Kidney epithelial cell (primary cell): ENCODE measurements at regions not wholly inside any gene's neighbourhood (a gene's known extent, or its start where the extent isn't known, plus 50 kb on each side); places are given as distances from the start of the nearest gene placed in this dataset.

Experiments used
- DNase-seq: peaks from one replicate; pipeline ENCODE4 v3.0.0-alpha.2; 2010; ENCODE audit warnings: low read depth
- H3K27me3 ChIP-seq: 2 replicates; pipeline ENCODE4 v1.6.0; 2011; ENCODE audit warnings: low read length; ENCODE audit not compliant: control insufficient read depth, insufficient read depth
- H3K36me3 ChIP-seq: 2 replicates; pipeline ENCODE4 v1.5.1; 2011; ENCODE audit warnings: low read length; ENCODE audit not compliant: control insufficient read depth, insufficient read depth
- H3K4me3 ChIP-seq: 2 replicates; pipeline ENCODE4 v1.5.1; 2011; ENCODE audit warnings: low read depth, mild to moderate bottlenecking, control low read depth, low read length
- CTCF ChIP-seq: IDR thresholded peaks from 2 replicates; pipeline ENCODE4 v1.5.1; 2011; ENCODE audit warnings: mild to moderate bottlenecking, moderate library complexity, low read length, control low read depth, inconsistent platforms; ENCODE audit not compliant: insufficient read depth, poor library complexity, severe bottlenecking

DNA sequence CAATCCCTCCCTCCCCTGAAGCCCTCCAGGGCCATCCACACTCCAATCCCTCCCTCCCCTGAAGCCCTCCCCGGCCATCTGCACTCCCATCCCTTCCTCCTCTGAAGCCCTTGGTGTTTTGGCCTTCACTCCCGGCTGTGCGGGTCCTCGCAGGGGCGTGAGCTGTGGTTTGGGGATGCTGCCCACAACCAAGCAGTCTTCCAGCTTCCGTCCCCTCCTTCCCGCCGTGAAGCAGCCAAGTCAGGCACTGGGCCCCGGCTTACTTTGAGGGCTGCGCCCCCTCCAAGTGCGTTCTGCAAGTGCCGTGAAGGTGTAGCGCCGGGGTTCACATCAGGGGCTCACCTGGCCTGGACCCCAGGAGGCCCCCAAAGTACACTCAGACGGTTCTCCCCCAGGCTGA lies 335.9 kb downstream of the BRD1 start:
- TF ChIP-seq CTCF = no peak

GRCh38 chr22:49491221-49491635 lies 336.4 kb downstream of the BRD1 start:
- Histone ChIP-seq H3K4me3 (no peak overlapping the region), H3K27me3 (no peaks in the 10 kb centered on the region), H3K36me3 (no peaks in the 10 kb centered on the region)
- DNase-seq = no peak
- TF ChIP-seq CTCF = no peak

More for the DNA sequence above, 335.9 kb downstream of the BRD1 start:
- no peak for DNase-seq
- H3K36me3 ChIP-seq = no peaks in the 10 kb centered on the region
- no peak overlapping the region for H3K4me3 ChIP-seq
- H3K27me3 ChIP-seq = no peaks in the 10 kb centered on the region

GRCh38 chr22:49490692-49491091 lies 337.0 kb downstream of the BRD1 start:
- TF ChIP-seq CTCF = no peak
- Histone ChIP-seq H3K27me3 (no peaks in the 10 kb centered on the region), H3K4me3 (no peak overlapping the region), H3K36me3 (no peaks in the 10 kb centered on the region)
- DNase-seq = no peak

DNA sequence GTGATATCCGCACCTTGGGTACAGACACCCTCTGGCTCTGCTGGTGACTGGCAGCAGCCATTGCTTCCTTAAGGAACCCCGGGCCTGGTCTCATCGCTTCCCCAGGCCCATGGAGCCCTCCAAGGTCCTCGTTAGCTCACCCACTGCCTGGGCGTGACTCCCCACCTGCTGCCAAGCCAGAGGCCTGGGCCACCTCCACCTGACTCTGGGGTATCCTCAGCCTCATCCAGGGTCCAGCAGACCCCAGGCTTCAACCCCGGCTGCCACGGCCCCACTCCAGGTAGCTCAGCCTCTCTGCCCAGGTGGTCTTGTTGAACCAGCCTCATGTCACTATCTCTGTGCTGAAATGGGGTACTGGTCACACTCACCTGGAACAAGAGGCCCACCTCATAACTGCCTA lies 337.9 kb downstream of the BRD1 start:
- no peak for TF ChIP-seq CTCF
- no peak for DNase-seq
- Histone ChIP-seq H3K36me3 (no peaks in the 10 kb centered on the region), H3K27me3 (no peaks in the 10 kb centered on the region), H3K4me3 (no peak overlapping the region)

GRCh38 chr22:49488943-49489342 lies 338.7 kb downstream of the BRD1 start:
- Histone ChIP-seq H3K27me3 (no peaks in the 10 kb centered on the region), H3K4me3 (no peak overlapping the region), H3K36me3 (no peaks in the 10 kb centered on the region)
- no peak for TF ChIP-seq CTCF
- no peak for DNase-seq

DNA sequence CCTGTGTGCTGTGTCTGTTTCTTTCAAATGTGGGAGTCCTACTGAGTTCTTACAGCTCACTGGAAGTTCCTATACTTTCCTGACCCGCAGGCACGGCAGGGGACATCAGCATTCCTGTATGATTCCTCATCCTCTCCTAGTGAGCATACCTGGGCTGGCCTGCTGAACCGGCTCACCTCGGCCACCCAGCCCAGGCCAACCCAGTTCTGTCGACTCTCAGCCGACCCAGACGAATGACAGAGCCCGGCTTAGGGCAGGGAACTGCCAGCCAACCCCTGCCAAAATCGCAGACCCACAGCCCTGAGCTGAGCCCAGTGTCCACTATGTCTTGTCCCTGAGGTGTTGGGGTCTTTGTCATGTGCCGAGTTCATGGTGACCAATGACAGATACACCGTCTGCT lies 339.7 kb downstream of the BRD1 start:
- H3K27me3 ChIP-seq = no peaks in the 10 kb centered on the region

More for the DNA sequence above, 339.7 kb downstream of the BRD1 start:
- no peak for TF ChIP-seq CTCF
- no peak for DNase-seq
- no peak overlapping the region for H3K4me3 ChIP-seq
- H3K36me3 ChIP-seq = no peaks in the 10 kb centered on the region
